Tibial nerve (tissue), 4 donors: ENCODE measurements at regions not wholly inside any gene's neighbourhood (a gene's known extent, or its start where the extent isn't known, plus 50 kb on each side); places are given as distances from the start of the nearest gene placed in this dataset.
"Not testable (repeated sequence)": the region's sequence is repeated elsewhere in the genome, so short reads cannot be mapped to it uniquely, and the experiment has no call there.

Experiments used
- DNase-seq, 2 donors: peaks; one replicate each; pipeline ENCODE4 v3.0.0-alpha.2; 2019; ENCODE audit warnings: low spot score in 2 of 2
- H3K27ac ChIP-seq, 4 donors: fragments of 200-600 bp; sonication (generic) in 3 of 4; one replicate each; pipeline ENCODE4 v1.5.1; 2017 to 2019; ENCODE audit warnings: mild to moderate bottlenecking in 1 of 4
- H3K27me3 ChIP-seq, 2 donors: fragments of 200-600 bp; sonication (generic) in 1 of 2; one replicate each; pipeline versions ENCODE4 v1.5.1 to v1.6.0; 2017 to 2019
- H3K36me3 ChIP-seq, 3 donors: fragments of 200-600 bp; sonication (generic); one replicate each; pipeline ENCODE4 v1.5.1; 2018 to 2019
- H3K4me1 ChIP-seq, 4 donors: fragments of 200-600 bp; sonication (generic) in 3 of 4; one replicate each; pipeline ENCODE4 v1.5.1; 2017 to 2019
- H3K4me3 ChIP-seq, 4 donors: fragments of 200-600 bp; sonication (generic) in 3 of 4; one replicate each; pipeline ENCODE4 v1.5.1; 2017 to 2019; ENCODE audit warnings: mild to moderate bottlenecking in 1 of 4, moderate library complexity in 1 of 4
- H3K9me3 ChIP-seq, 4 donors: fragments of 200-600 bp; sonication (generic) in 3 of 4; one replicate each; pipeline ENCODE4 v1.5.1; 2017 to 2019
- CTCF ChIP-seq, 5 experiments: fragments of 200-600 bp in 3 of 5; fragments of 450-650 bp in 2 of 5; sonication (generic) in 3 of 5; IDR thresholded peaks; one replicate each; pipeline ENCODE4 v1.5.1; 2016 to 2019; ENCODE audit warnings: antibody characterized with exemption in 5 of 5, mild to moderate bottlenecking in 3 of 5, moderate library complexity in 2 of 5
- EP300 ChIP-seq, 2 donors: sonication (generic); formaldehyde crosslinking; IDR thresholded peaks; one replicate each; pipeline ENCODE4 v1.6.1; 2017; ENCODE audit warnings: antibody characterized with exemption in 2 of 2, mild to moderate bottlenecking in 1 of 2
- POLR2A ChIP-seq, 2 donors: fragments of 450-650 bp; IDR thresholded peaks; one replicate each; pipeline ENCODE4 v1.6.1; 2017; ENCODE audit warnings: antibody characterized with exemption in 2 of 2, mild to moderate bottlenecking in 2 of 2, moderate library complexity in 2 of 2
- WGBS, 2 donors: methylation state at CpG; one replicate each; pipeline ENCODE4 v1.1.5; 2018; 5-methylcytosine and 5-hydroxymethylcytosine counted together

GRCh38 chr10:25839683-25840082 lies 94.3 kb upstream of the MYO3A start:
- Histone ChIP-seq H3K27ac (no peak overlapping the region), H3K27me3 (no peaks in the 10 kb centered on the region), H3K9me3 (no peaks in the 10 kb centered on the region), H3K4me1 (no peaks in the 10 kb centered on the region), H3K36me3 (no peaks in the 10 kb centered on the region), H3K4me3 (no peak overlapping the region)
- TF ChIP-seq POLR2A (IDR thresholded peaks at IDR 0.05) (no peak), CTCF (IDR thresholded peaks at IDR 0.05) (no peak), EP300 (IDR thresholded peaks at IDR 0.05) (no peak)
- 32 to 34% methylated on average over 3 of the region's 3 CpGs for WGBS, 2 donors
- DNase-seq = no peak

DNA sequence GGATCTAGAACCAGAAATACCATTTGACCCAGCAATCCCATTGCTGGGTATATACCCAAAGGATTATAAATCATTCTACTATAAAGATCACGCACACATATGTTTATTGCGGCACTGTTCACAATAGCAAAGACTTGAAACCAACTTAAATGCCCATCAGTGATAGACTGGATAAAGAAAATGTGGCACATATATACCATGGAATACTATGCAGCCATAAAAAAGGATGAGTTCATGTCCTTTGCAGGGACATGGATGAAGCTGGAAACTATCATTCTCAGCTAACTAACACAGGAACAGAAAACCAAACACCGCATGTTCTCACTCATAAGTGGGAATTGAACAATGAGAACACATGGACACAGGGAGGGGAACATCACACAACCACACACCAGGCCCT lies 93.2 kb upstream of the MYO3A start:
- not testable (repeated sequence) for H3K36me3 ChIP-seq, H3K27me3 ChIP-seq, H3K4me3 ChIP-seq, H3K4me1 ChIP-seq, H3K9me3 ChIP-seq, DNase-seq, H3K27ac ChIP-seq
- 96 to 99% methylated on average over 3 of the region's 3 CpGs for WGBS, 2 donors

GRCh38 chr10:25842146-25842545 lies 91.9 kb upstream of the MYO3A start:
- no peak for DNase-seq
- Histone ChIP-seq H3K27me3 (no peaks in the 10 kb centered on the region), H3K36me3 (no peaks in the 10 kb centered on the region), H3K4me3 (no peak overlapping the region), H3K4me1 (no peaks in the 10 kb centered on the region), H3K9me3 (no peaks in the 10 kb centered on the region), H3K27ac (no peak overlapping the region)
- WGBS, 2 donors = 40 to 44% methylated on average over 6 of the region's 6 CpGs
- TF ChIP-seq EP300 (IDR thresholded peaks at IDR 0.05) (no peak), POLR2A (IDR thresholded peaks at IDR 0.05) (no peak), CTCF (IDR thresholded peaks at IDR 0.05) (no peak)

GRCh38 chr10:25843551-25844170 lies 90.4 kb upstream of the MYO3A start:
- H3K27me3 ChIP-seq = no peaks in the 10 kb centered on the region
- H3K4me3 ChIP-seq = no peak overlapping the region
- H3K4me1 ChIP-seq = no peaks in the 10 kb centered on the region
- no peak for TF ChIP-seq POLR2A (IDR thresholded peaks at IDR 0.05)
- no peak for TF ChIP-seq EP300 (IDR thresholded peaks at IDR 0.05)
- no peak for TF ChIP-seq CTCF (IDR thresholded peaks at IDR 0.05)
- no peaks in the 10 kb centered on the region for H3K9me3 ChIP-seq
- 88 to 91% methylated on average over 10 of the region's 10 CpGs for WGBS, 2 donors
- no peak overlapping the region for H3K27ac ChIP-seq
- no peaks in the 10 kb centered on the region for H3K36me3 ChIP-seq
- DNase-seq = no peak

GRCh38 chr10:25844716-25845115 lies 89.3 kb upstream of the MYO3A start:
- not testable (repeated sequence) for H3K27me3 ChIP-seq, H3K27ac ChIP-seq, H3K4me1 ChIP-seq, H3K4me3 ChIP-seq, H3K36me3 ChIP-seq, DNase-seq, H3K9me3 ChIP-seq
- WGBS, 2 donors = 79 to 87% methylated on average over 2 of the region's 2 CpGs

- no peaks in the 10 kb centered on the region for H3K36me3 ChIP-seq
- WGBS, 2 donors = 70 to 72% methylated on average over 3 of the region's 3 CpGs
- no peak for DNase-seq
- H3K4me1 ChIP-seq = no peaks in the 10 kb centered on the region
- TF ChIP-seq POLR2A (IDR thresholded peaks at IDR 0.05) (no peak), EP300 (IDR thresholded peaks at IDR 0.05) (no peak), CTCF (IDR thresholded peaks at IDR 0.05) (no peak)
- no peaks in the 10 kb centered on the region for H3K27me3 ChIP-seq
- H3K27ac ChIP-seq = no peak overlapping the region
- no peak overlapping the region for H3K4me3 ChIP-seq
- H3K9me3 ChIP-seq = no peaks in the 10 kb centered on the region
These were observed 84.8 kb upstream of the MYO3A start for GRCh38 chr10:25849268-25849667.
